ENCODE measurements at regions not wholly inside any gene's neighbourhood (a gene's known extent, or its start where the extent isn't known, plus 50 kb on each side); places are given as distances from the start of the nearest gene placed in this dataset.

- DNase-seq (ENCODE audit: low read depth), result no peak
- in situ Hi-C loops (cut with HindIII; ENCODE audit: low sequenced_read_pairs), result no loop called here
- H3K4me3 ChIP-seq (ENCODE audit: low read depth, low read length), result no peak overlapping the region
- no peak for TF ChIP-seq CTCF (IDR thresholded peaks at IDR 0.05; ENCODE audit: low read depth, low read length, missing control alignments)
These were observed 191.7 kb upstream of the ZC3H15 start for GRCh38 chr2:186294248-186294888.

- H3K4me3 ChIP-seq (ENCODE audit: low read depth, low read length), result no peak overlapping the region
- no peak for DNase-seq (ENCODE audit: low read depth)
- no peak for TF ChIP-seq CTCF (IDR thresholded peaks at IDR 0.05; ENCODE audit: low read depth, low read length, missing control alignments)
- in situ Hi-C loops (cut with HindIII; ENCODE audit: low sequenced_read_pairs), result no loop called here
These were observed 186.4 kb upstream of the ZC3H15 start for GRCh38 chr2:186299610-186300009.

- in situ Hi-C loops (cut with HindIII; ENCODE audit: low sequenced_read_pairs), result no loop called here
- DNase-seq (ENCODE audit: low read depth), result no peak
- TF ChIP-seq CTCF (IDR thresholded peaks at IDR 0.05; ENCODE audit: low read depth, low read length, missing control alignments), result no peak
- no peak overlapping the region for H3K4me3 ChIP-seq (ENCODE audit: low read depth, low read length)
These were observed 183.8 kb upstream of the ZC3H15 start for GRCh38 chr2:186302263-186302662.

GRCh38 chr2:186303091-186303490 lies 183.0 kb upstream of the ZC3H15 start:
- no peak for DNase-seq (ENCODE audit: low read depth)
- TF ChIP-seq CTCF (IDR thresholded peaks at IDR 0.05; ENCODE audit: low read depth, low read length, missing control alignments), result no peak
- H3K4me3 ChIP-seq (ENCODE audit: low read depth, low read length), result no peak overlapping the region
- in situ Hi-C loops (cut with HindIII; ENCODE audit: low sequenced_read_pairs), result no loop called here

GRCh38 chr2:186304064-186304463 lies 182.0 kb upstream of the ZC3H15 start:
- no peak for DNase-seq (ENCODE audit: low read depth)
- in situ Hi-C loops (cut with HindIII; ENCODE audit: low sequenced_read_pairs), result no loop called here

GRCh38 chr2:186306754-186307153 lies 179.3 kb upstream of the ZC3H15 start:
- in situ Hi-C loops (cut with HindIII; ENCODE audit: low sequenced_read_pairs), result no loop called here
- DNase-seq (ENCODE audit: low read depth), result no peak
- no peak overlapping the region for H3K4me3 ChIP-seq (ENCODE audit: low read depth, low read length)
- TF ChIP-seq CTCF (IDR thresholded peaks at IDR 0.05; ENCODE audit: low read depth, low read length, missing control alignments), result no peak

More at GRCh38 chr2:186304064-186304463, 182.0 kb upstream of the ZC3H15 start:
- no peak overlapping the region for H3K4me3 ChIP-seq (ENCODE audit: low read depth, low read length)
- TF ChIP-seq CTCF (IDR thresholded peaks at IDR 0.05; ENCODE audit: low read depth, low read length, missing control alignments), result no peak
